ENCODE measurements at regions not wholly inside any gene's neighbourhood (a gene's known extent, or its start where the extent isn't known, plus 50 kb on each side); places are given as distances from the start of the nearest gene placed in this dataset.

GRCh38 chr14:98688446-98688845, 583.6 kb downstream of the BCL11B start:
- no peak overlapping the region for H3K27ac ChIP-seq
- TF ChIP-seq CTCF (conservative IDR thresholded peaks at IDR 0.05) (no peak), ZFX (IDR thresholded peaks at IDR 0.05) (no peak)

DNA sequence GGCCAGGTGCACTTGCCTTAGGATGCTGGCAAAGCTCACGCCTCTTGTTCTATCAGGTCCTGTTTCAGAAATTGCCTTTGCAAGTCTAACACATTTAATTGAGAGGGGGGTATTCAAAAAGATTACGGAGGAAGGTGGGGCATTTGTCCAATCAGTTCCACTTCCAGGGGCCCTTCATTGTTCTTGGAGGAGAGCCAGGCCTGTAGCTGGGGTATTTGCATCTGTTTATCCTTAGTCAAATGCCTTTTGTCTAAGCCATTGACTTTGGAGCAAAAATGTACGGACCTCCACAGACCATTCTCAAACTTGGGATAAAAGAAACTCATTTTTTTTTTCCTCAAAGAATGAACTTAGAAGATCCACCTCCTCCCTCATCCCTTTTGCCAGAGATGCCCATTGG, 582.0 kb downstream of the BCL11B start:
- no peak for TF ChIP-seq ZFX (IDR thresholded peaks at IDR 0.05)
- TF ChIP-seq CTCF (conservative IDR thresholded peaks at IDR 0.05) = no peak
- H3K27ac ChIP-seq = no peak overlapping the region

- no peak for TF ChIP-seq ZFX (IDR thresholded peaks at IDR 0.05)
- no peak for TF ChIP-seq CTCF (conservative IDR thresholded peaks at IDR 0.05)
- H3K27ac ChIP-seq = no peak overlapping the region
Measured at GRCh38 chr14:98692832-98693231, 579.2 kb downstream of the BCL11B start.

DNA sequence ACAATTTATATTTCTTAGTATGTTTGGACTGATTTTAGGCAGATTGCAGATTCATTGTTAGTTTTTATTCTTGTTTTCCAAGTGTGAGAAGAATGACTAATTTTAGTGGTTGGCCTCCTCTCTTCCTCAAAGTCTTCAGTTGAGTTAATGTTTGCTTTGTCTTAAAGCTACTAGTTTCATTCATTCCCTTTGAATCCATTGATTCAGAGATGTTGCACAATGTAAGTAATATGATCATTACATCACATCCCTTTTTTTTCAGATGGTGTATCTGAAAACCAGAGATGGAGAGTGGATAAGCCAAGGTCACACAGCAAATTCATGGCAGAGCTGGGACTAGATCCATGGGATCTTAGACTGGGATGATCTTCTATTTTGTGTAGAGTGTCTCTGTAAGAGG, 577.5 kb downstream of the BCL11B start:
- H3K27ac ChIP-seq = no peak overlapping the region
- TF ChIP-seq CTCF (conservative IDR thresholded peaks at IDR 0.05) (no peak), ZFX (IDR thresholded peaks at IDR 0.05) (no peak)

GRCh38 chr14:98695809-98696208, 576.2 kb downstream of the BCL11B start:
- TF ChIP-seq ZFX (IDR thresholded peaks at IDR 0.05) = no peak
- no peak for TF ChIP-seq CTCF (conservative IDR thresholded peaks at IDR 0.05)
- H3K27ac ChIP-seq = no peak overlapping the region

DNA sequence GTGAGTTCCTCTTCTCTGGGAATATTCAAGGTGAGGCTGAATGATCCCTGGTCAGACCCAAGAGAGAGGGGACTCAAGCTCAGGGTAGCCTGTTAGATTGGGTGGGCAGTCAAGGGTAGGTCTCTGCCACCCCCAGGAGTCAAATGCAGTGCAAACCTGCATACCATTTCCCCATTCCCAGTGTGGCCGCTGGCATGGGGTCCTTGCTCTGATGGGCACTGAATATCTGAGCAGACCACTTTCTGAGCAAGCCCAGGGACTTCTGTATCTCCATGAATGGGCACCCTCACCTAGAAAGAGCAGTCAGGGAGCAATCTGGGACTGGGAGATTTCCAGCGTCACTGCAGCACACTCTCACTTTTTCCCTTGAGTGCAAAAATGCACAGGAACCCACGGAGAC, 573.7 kb downstream of the BCL11B start:
- H3K27ac ChIP-seq = no peak overlapping the region
- TF ChIP-seq CTCF (conservative IDR thresholded peaks at IDR 0.05) (no peak), ZFX (IDR thresholded peaks at IDR 0.05) (no peak)

GRCh38 chr14:98700748-98701147, 571.2 kb downstream of the BCL11B start:
- H3K27ac ChIP-seq = no peak overlapping the region
- no peak for TF ChIP-seq ZFX (IDR thresholded peaks at IDR 0.05)
- 0 out of 2 replicates have a peak, but pooled peaks have one; percentile 3 for TF ChIP-seq CTCF (conservative IDR thresholded peaks at IDR 0.05)
